Smooth muscle cell (in vitro differentiated cells): ENCODE measurements at regions not wholly inside any gene's neighbourhood (a gene's known extent, or its start where the extent isn't known, plus 50 kb on each side); places are given as distances from the start of the nearest gene placed in this dataset.

ENCODE experiments used
- DNase-seq: peaks from one replicate; lab custom pipeline; 2025; ENCODE audit not compliant: unreplicated experiment; lab: John Stamatoyannopoulos, UW
- H2AFZ ChIP-seq: fragments of 200-600 bp; sonication (generic); 2 replicates; pipeline ENCODE4 v1.6.0; 2016; ENCODE audit warnings: antibody characterized with exemption, low read depth, mild to moderate bottlenecking
- H3F3A ChIP-seq: fragments of 200-600 bp; sonication (generic); 2 replicates; pipeline ENCODE4 v1.6.0; 2017; ENCODE audit warnings: antibody characterized with exemption, low read depth
- H3K27ac ChIP-seq: fragments of 200-600 bp; sonication (generic); 2 replicates; pipeline ENCODE4 v1.5.1; 2016; ENCODE audit warnings: low read depth, mild to moderate bottlenecking
- H3K27me3 ChIP-seq: fragments of 200-600 bp; sonication (generic); 2 replicates; pipeline ENCODE4 v1.6.1; 2016; ENCODE audit warnings: low read depth, mild to moderate bottlenecking
- H3K36me3 ChIP-seq: fragments of 200-600 bp; sonication (generic); 2 replicates; pipeline ENCODE4 v1.5.1; 2016; ENCODE audit warnings: low read depth
- H3K4me1 ChIP-seq: fragments of 200-600 bp; sonication (generic); 2 replicates; pipeline ENCODE4 v1.5.1; 2016; ENCODE audit warnings: low read depth
- H3K4me2 ChIP-seq: fragments of 200-600 bp; sonication (generic); 2 replicates; pipeline ENCODE4 v1.6.0; 2016; ENCODE audit warnings: mild to moderate bottlenecking
- H3K4me3 ChIP-seq: fragments of 200-600 bp; sonication (generic); 2 replicates; pipeline ENCODE4 v1.5.1; 2016; ENCODE audit warnings: mild to moderate bottlenecking
- H3K79me2 ChIP-seq: fragments of 200-600 bp; sonication (generic); 2 replicates; pipeline ENCODE4 v1.6.0; 2016; ENCODE audit warnings: low read depth, mild to moderate bottlenecking
- H3K9ac ChIP-seq: fragments of 200-600 bp; sonication (generic); 2 replicates; pipeline ENCODE4 v1.6.0; 2016; ENCODE audit warnings: low read depth
- H3K9me3 ChIP-seq: fragments of 200-600 bp; sonication (generic); replicated peaks from 2 replicates; pipeline ENCODE4 v1.5.1; 2016; ENCODE audit warnings: low read depth
- H4K20me1 ChIP-seq: fragments of 200-600 bp; sonication (generic); 2 replicates; pipeline ENCODE4 v1.6.0; 2016; ENCODE audit warnings: low read depth
- WGBS: methylation state at CpG from one replicate; pipeline ENCODE4 v1.1.7; 2016; ENCODE audit warnings: low lambda C conversion rate; 5-methylcytosine and 5-hydroxymethylcytosine counted together
- TF ChIP-seq, protein P1 (sequence below): fragments of 200-600 bp; sonication (generic); IDR thresholded peaks from 2 replicates; pipeline ENCODE4 v1.5.1; 2017; ENCODE audit warnings: borderline replicate concordance, mild to moderate bottlenecking, antibody characterized with exemption; ENCODE audit not compliant: insufficient read depth, poor library complexity, severe bottlenecking

DNA sequence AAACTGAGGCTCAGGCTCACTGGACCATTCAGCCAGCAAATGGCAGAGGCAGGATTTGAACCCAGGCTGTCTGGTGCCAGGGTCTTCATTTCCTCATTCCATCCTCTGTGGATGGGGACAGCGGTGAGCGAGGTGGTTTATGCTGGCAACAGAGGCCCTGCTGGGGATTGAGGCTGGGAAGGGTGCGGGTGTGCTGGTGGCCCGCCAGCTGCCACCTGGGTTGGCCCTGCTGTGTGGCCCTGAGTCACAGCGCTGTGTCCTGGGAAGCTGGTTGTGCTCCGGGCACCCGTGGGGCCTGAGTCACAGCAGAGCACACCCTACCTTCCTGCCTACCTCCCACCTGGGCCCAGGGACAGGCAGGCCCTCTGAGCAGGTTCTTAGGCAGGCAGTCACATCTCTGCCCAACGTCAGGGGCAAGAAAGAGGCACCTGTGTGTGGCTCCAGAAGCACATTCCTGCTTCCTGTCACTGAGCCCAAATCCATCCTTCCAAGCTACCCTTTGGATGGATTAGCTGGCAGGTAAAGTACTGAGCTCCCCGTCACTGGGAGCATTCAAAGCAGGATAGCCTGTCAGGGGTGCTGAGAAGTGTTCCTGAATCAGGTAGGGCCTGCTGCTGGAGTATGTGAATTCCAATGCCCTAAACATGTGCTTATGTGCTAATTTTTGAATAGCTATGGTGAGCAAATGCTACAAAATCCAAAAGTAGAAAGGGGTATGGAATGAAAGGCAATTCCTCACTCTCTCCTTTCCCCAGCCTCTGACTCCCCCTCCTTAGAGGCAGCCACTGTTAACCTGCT lies 53.9 kb downstream of the CEBPB start:
- DNase-seq, result no peak
- no peak overlapping the region for H3K9ac ChIP-seq
- no peaks in the 10 kb centered on the region for H4K20me1 ChIP-seq
- TF ChIP-seq, protein P1, sequence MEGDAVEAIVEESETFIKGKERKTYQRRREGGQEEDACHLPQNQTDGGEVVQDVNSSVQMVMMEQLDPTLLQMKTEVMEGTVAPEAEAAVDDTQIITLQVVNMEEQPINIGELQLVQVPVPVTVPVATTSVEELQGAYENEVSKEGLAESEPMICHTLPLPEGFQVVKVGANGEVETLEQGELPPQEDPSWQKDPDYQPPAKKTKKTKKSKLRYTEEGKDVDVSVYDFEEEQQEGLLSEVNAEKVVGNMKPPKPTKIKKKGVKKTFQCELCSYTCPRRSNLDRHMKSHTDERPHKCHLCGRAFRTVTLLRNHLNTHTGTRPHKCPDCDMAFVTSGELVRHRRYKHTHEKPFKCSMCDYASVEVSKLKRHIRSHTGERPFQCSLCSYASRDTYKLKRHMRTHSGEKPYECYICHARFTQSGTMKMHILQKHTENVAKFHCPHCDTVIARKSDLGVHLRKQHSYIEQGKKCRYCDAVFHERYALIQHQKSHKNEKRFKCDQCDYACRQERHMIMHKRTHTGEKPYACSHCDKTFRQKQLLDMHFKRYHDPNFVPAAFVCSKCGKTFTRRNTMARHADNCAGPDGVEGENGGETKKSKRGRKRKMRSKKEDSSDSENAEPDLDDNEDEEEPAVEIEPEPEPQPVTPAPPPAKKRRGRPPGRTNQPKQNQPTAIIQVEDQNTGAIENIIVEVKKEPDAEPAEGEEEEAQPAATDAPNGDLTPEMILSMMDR, result no peak
- H3K4me3 ChIP-seq, result no peak overlapping the region
- peak overlapping the region; percentile 87 for H3K27ac ChIP-seq
- no peaks in the 10 kb centered on the region for H3K4me1 ChIP-seq
- no peak overlapping the region for H2AFZ ChIP-seq
- H3K4me2 ChIP-seq, result no peak overlapping the region
- H3K79me2 ChIP-seq, result no peaks in the 10 kb centered on the region
- no peaks in the 10 kb centered on the region for H3K9me3 ChIP-seq
- H3K27me3 ChIP-seq, result no peaks in the 10 kb centered on the region
- WGBS, result 88% methylated on average over 9 of the region's 9 CpGs
- H3F3A ChIP-seq, result peaks cover 5% of the 10 kb centered on the region
- no peaks in the 10 kb centered on the region for H3K36me3 ChIP-seq

DNA sequence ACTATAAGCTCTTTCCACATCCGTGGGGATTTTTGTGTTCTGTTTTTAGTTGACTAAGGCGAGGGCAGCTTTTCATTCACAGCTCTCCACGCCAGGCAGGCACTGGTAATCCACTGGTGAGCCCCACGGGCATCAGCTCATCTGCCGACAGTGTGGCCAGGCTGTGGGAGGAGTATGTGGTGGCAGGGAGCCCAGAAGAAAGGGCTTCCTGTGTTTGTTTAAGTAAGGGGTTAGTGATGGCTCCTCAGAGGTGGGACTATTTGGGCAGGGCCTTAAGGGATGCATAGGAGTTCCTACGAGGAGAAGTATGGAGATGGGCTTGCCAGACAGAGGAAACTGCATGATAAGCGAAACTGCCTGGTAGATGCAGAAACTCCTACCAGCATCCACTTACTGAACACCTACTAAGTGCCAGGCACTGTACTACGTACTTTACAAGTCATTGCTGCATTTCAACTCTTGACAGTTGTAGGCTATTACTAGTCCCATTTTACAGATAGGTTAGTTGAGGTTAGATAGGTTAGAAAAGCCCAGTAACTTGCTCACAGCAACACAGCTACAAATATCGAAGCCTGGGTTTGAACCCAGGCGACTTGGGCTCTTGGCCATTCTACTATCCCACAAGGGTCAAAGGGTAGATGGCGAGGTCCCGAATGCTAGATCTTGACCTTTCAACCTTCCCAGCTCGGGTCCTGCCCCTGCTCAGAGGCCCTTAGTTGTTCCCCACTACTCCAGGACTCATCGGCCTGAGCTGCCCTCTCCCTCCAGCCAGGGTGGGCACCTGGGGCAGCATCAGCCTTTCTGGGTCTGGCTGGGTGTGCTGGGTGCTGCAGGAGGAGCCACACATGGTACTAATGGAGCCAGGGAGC lies 55.1 kb downstream of the CEBPB start:
- Histone ChIP-seq H3K4me1 (no peaks in the 10 kb centered on the region), H3K9me3 (no peaks in the 10 kb centered on the region), H3K27me3 (no peaks in the 10 kb centered on the region), H4K20me1 (no peaks in the 10 kb centered on the region), H3K27ac (peak overlapping the region; percentile 87), H3K79me2 (no peaks in the 10 kb centered on the region), H3K9ac (no peak overlapping the region), H3F3A (peaks cover 5% of the 10 kb centered on the region), H3K36me3 (no peaks in the 10 kb centered on the region), H3K4me2 (peak overlapping the region; percentile 11), H3K4me3 (no peak overlapping the region), H2AFZ (no peak overlapping the region)
- TF ChIP-seq, protein P1, result no peak
- 63% methylated on average over 14 of the region's 14 CpGs for WGBS
- peak; percentile 9 for DNase-seq

DNA sequence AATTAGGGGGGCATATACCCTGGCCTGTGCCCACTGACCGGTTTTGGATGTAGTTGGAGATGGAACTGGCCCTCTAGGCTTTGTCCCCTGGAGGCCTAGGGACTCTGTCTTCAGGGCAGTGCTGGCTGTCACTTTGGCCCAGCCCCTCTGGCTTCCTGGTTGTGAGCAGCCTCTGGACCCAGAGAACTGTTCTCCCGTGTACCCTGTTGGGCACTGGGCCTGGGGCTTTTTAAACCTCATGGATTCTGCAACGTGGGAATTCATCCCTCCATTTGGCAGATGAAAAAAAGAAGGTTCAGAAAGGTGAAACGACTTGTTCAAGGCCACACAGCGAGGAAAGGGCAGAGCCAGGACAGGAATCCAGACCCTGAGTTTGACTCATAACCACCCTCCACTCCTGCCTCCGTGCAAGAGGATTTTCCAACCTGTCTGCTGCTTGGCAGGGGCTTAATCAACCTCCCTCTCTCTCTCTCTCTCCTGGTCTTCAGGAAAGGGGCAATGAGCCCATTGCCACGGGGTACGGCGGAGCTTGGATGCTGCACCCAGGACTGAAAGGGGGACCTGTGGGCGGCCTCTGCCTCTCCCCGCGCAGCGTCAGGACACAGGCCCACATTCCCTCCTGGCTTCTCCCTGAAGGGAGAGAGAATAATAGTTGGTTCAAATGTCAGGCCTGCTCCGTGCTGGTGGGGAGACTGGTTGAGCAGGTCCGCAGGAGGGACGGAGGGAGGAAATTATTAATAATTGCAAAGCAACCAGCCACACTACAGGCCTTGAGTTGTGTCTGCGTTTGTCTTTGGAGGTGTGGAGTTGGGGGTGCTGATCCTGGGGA lies 56.0 kb downstream of the CEBPB start:
- Histone ChIP-seq H2AFZ (no peak overlapping the region), H3K4me2 (no peak overlapping the region), H3K4me1 (no peaks in the 10 kb centered on the region), H3K27me3 (no peaks in the 10 kb centered on the region), H3K36me3 (no peaks in the 10 kb centered on the region), H3F3A (peaks cover 5% of the 10 kb centered on the region), H3K79me2 (no peaks in the 10 kb centered on the region), H3K9ac (no peak overlapping the region), H3K9me3 (no peaks in the 10 kb centered on the region), H3K27ac (peak overlapping the region; percentile 87), H3K4me3 (no peak overlapping the region), H4K20me1 (no peaks in the 10 kb centered on the region)
- WGBS, result 65% methylated on average over 17 of the region's 17 CpGs
- DNase-seq, result no peak
- TF ChIP-seq, protein P1, result no peak
